Type B pancreatic cell (in vitro differentiated cells): ENCODE measurements at regions not wholly inside any gene's neighbourhood (a gene's known extent, or its start where the extent isn't known, plus 50 kb on each side); places are given as distances from the start of the nearest gene placed in this dataset.
A peak's percentile ranks its signal among the peaks of the same experiment; 100 is the strongest.

Source experiments
- DNase-seq: peaks from one replicate; pipeline ENCODE4 v3.0.0; 2021; ENCODE audit warnings: mixed read lengths; ENCODE audit not compliant: unreplicated experiment; ENCODE audit errors: extremely low spot score
- H3K27ac Mint-ChIP-seq: 2 replicates; pipeline ENCODE4 v1.8.0; 2021; ENCODE audit warnings: mild to moderate bottlenecking, mixed read lengths
- H3K27me3 Mint-ChIP-seq: 2 replicates; pipeline ENCODE4 v1.8.0; 2021; ENCODE audit warnings: mixed read lengths
- H3K36me3 Mint-ChIP-seq: 2 replicates; pipeline ENCODE4 v1.8.0; 2021; ENCODE audit warnings: mixed read lengths
- H3K4me1 Mint-ChIP-seq: one replicate; pipeline ENCODE4 v1.8.0; 2021; ENCODE audit warnings: mixed read lengths; ENCODE audit not compliant: unreplicated experiment
- H3K4me3 Mint-ChIP-seq: 2 replicates; pipeline ENCODE4 v1.8.0; 2021; ENCODE audit warnings: mild to moderate bottlenecking, mixed read lengths
- H3K9me3 Mint-ChIP-seq: 2 replicates; pipeline ENCODE4 v1.8.0; 2021; ENCODE audit warnings: mixed read lengths
- TF ChIP-seq, protein P1 (sequence below): fragments of 200-600 bp; sonication (generic); conservative IDR thresholded peaks from 2 replicates; pipeline ENCODE4 v1.5.0; 2021; ENCODE audit warnings: antibody characterized with exemption, mild to moderate bottlenecking

DNA sequence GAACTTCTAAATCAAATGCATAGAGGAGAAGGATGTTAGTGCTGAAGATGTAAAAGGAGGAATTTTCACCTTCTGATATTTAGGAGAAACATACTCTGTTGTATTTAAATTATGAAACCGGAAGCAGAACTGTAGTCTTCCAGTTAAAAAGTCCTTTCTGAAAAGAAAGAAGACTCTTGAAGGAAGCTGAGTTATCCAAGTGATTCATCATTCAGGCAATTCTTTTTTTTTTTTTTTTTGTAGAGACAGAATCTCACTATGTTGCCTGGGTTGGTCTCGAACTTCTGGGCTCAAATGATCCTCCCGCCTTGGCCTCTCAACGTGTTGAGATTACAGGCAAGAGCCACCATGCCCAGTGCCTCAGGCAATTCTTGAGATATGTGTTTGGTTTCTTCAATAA, 424.8 kb upstream of the TPM1 start:
- no peak overlapping the region for H3K4me3 Mint-ChIP-seq
- DNase-seq: no peak
- peaks cover 20% of the 10 kb centered on the region for H3K4me1 Mint-ChIP-seq
- H3K27me3 Mint-ChIP-seq: no peaks in the 10 kb centered on the region
- TF ChIP-seq, protein P1, sequence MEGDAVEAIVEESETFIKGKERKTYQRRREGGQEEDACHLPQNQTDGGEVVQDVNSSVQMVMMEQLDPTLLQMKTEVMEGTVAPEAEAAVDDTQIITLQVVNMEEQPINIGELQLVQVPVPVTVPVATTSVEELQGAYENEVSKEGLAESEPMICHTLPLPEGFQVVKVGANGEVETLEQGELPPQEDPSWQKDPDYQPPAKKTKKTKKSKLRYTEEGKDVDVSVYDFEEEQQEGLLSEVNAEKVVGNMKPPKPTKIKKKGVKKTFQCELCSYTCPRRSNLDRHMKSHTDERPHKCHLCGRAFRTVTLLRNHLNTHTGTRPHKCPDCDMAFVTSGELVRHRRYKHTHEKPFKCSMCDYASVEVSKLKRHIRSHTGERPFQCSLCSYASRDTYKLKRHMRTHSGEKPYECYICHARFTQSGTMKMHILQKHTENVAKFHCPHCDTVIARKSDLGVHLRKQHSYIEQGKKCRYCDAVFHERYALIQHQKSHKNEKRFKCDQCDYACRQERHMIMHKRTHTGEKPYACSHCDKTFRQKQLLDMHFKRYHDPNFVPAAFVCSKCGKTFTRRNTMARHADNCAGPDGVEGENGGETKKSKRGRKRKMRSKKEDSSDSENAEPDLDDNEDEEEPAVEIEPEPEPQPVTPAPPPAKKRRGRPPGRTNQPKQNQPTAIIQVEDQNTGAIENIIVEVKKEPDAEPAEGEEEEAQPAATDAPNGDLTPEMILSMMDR: no peak
- H3K27ac Mint-ChIP-seq: peak overlapping the region; percentile 56
- no peaks in the 10 kb centered on the region for H3K9me3 Mint-ChIP-seq
- H3K36me3 Mint-ChIP-seq: peaks cover 3% of the 10 kb centered on the region

DNA sequence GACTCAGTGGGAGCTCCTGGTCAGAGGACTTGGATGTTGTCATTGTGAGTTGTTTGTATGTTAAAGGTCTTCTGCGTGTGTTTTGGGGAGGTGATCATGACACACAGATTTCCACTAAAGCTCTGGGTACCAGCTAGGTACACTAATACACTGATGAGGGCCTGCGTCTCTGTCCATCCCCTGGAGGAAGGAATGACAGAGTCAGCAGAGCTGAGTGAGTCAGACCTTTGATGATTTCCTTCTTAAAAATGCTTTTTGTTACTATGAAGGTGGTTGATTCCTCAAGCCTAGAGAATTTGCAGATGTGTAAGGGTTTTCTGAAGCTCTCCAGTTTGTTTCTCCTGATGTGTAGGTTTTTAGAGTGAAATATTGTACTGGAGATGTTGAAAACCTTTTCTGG, 424.1 kb upstream of the TPM1 start:
- TF ChIP-seq, protein P1: no peak
- Mint-ChIP-seq H3K27ac (peak overlapping the region; percentile 56), H3K4me3 (no peak overlapping the region), H3K27me3 (no peaks in the 10 kb centered on the region), H3K36me3 (peaks cover 3% of the 10 kb centered on the region), H3K4me1 (peaks cover 23% of the 10 kb centered on the region), H3K9me3 (no peaks in the 10 kb centered on the region)
- no peak for DNase-seq

DNA sequence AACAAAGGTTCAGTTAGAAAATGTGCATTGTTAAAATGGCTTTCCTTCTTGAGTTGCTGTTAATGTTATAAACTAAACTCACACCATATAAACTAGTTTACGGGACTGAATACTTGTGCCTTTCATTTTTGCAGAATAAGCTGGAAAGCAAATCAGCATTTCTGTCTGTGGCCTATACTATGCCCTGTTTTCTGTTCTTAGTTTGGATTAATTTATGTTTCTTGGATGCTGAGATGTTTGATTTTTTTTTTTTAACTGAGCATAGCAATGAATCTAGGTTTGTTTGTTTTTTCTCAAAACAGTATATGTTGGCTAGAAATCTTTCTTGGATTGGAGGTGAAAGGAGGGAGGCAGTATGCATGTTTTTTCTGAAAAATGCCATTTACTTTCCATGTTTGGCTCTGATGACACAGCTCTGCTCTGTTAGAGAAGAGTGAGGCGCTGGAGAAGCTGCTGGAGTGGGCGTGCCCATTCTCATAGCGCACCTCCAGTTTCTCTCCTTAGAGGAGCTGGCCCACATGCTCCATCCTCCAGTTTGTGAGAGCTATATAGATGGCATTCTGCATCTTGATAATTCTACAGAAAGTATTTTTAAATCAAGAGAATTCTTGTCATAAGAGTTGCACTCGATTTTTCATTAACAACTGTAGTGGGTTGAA, 423.6 kb upstream of the TPM1 start:
- peaks cover 23% of the 10 kb centered on the region for H3K4me1 Mint-ChIP-seq
- no peaks in the 10 kb centered on the region for H3K27me3 Mint-ChIP-seq
- H3K27ac Mint-ChIP-seq: peak overlapping the region; percentile 56
- peaks cover 3% of the 10 kb centered on the region for H3K36me3 Mint-ChIP-seq
- no peak for DNase-seq
- H3K9me3 Mint-ChIP-seq: no peaks in the 10 kb centered on the region
- TF ChIP-seq, protein P1: no peak
- H3K4me3 Mint-ChIP-seq: no peak overlapping the region

DNA sequence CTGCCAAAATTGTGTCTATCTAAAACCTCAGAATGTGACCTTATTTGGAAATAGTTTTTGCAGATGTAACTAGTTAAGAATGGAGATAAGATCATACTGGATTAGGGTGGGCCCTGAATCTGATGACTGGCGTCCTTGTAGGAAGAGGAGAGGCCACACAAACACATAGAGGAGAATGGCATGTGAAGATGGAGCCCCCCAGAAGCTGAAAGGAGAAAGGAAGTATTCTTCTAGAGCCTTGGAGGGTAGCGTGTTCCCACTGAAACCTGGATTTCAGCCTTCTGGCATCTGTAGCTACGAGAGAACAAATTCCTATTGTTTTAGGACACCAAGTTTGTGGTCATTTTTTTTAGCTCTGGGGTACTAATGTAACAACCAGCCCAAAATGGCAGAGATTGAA, 423.0 kb upstream of the TPM1 start:
- Mint-ChIP-seq H3K4me3 (no peak overlapping the region), H3K9me3 (no peaks in the 10 kb centered on the region), H3K27ac (peak overlapping the region; percentile 4), H3K36me3 (peaks cover 3% of the 10 kb centered on the region), H3K4me1 (peaks cover 28% of the 10 kb centered on the region), H3K27me3 (no peaks in the 10 kb centered on the region)
- no peak for DNase-seq
- TF ChIP-seq, protein P1: no peak

DNA sequence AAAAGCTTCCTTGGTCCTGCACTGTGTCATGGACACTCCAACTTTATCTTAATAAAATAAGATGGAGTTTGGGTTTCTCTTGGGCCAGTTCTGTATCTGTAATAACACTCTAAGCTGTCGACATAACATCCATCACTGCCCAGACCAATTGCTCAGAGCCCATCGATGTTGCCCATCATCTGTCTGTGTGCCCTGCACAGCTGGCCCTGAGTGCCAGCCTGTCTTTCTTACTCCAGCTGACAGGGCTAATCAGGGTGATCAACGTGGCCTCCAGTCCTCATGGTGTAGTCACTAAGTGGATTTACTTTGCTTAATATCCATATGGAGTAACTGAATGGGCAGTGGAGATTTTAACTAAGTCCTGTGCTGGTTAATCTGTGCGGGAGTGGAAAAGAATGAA, 419.8 kb upstream of the TPM1 start:
- DNase-seq: no peak
- Mint-ChIP-seq H3K27ac (no peak overlapping the region), H3K9me3 (no peaks in the 10 kb centered on the region), H3K4me3 (no peak overlapping the region), H3K4me1 (peaks cover 49% of the 10 kb centered on the region), H3K27me3 (no peaks in the 10 kb centered on the region), H3K36me3 (peaks cover 3% of the 10 kb centered on the region)
- TF ChIP-seq, protein P1: no peak
